ENCODE measurements at regions not wholly inside any gene's neighbourhood (a gene's known extent, or its start where the extent isn't known, plus 50 kb on each side); places are given as distances from the start of the nearest gene placed in this dataset.

DNA sequence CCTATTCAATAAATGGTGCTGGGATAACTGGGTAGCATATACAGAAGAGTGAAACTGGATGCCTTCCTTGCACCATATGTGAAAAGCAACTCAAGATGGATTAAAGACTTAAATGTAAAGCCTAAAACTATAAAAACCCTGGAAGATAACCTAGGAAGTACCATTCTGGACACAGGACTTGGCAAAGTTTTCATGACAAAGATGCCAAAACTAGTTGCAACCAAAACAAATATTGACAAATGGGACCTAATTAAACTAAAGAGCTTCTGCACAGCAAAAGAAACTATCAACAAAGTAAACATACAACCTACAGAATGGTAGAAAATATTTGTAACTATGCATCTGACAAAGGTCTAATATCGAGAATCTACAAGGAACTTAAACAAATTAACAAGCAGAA is 129.1 kb upstream of the CTBP2 start:
- H3K27ac Mint-ChIP-seq: no peak overlapping the region
- intact Hi-C loops (cut with micrococcal nuclease): no loop called here
- H3K4me1 Mint-ChIP-seq (ENCODE audit: low read depth): no peaks in the 10 kb centered on the region
- H3K9me3 Mint-ChIP-seq: peaks cover 10% of the 10 kb centered on the region
- DNase-seq: no peak
- no peaks in the 10 kb centered on the region for H3K36me3 Mint-ChIP-seq (ENCODE audit: low read depth)
- no peak overlapping the region for H3K4me3 Mint-ChIP-seq
- CTCF ChIA-PET: no interaction called here
- peaks cover 8% of the 10 kb centered on the region for H3K27me3 Mint-ChIP-seq (ENCODE audit: low read depth)

DNA sequence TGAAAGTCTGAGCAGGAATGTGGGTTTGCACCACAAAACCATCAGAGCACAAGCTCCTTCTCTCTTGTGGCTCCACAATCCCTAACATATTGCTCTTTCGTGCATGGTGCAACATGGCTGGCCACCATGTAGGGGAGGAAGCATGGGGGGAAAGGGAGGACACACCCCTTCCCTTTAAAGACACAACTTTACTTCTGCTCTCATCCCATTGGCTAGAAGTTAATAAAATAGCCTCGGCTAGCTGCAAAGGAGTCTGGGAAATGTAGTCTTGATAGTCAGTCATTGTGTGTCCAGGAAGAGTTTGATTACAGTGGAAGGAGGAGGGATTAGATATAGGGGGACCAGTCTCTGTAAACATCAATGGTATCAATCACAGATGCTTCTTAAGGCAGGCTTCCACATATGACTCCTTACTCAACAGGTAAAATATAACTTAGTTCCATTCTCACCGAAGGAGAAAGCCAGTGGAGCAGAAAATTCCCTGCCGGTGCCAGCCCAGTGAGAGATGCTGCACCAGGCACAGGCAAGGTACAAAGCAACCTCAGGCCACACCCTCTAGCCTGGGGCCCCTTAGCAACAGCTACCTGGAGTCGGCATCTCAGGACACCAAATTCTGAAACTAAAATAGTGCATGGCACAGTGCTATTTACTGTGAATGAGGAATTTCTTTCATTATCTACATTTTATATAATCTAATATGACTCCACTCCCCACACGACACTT is 124.7 kb upstream of the CTBP2 start:
- no peaks in the 10 kb centered on the region for H3K4me1 Mint-ChIP-seq (ENCODE audit: low read depth)
- CTCF ChIA-PET: no interaction called here
- intact Hi-C loops (cut with micrococcal nuclease): no loop called here
- no peak for DNase-seq
- H3K27ac Mint-ChIP-seq: no peak overlapping the region
- H3K27me3 Mint-ChIP-seq (ENCODE audit: low read depth): peaks cover 14% of the 10 kb centered on the region
- H3K4me3 Mint-ChIP-seq: no peak overlapping the region
- H3K9me3 Mint-ChIP-seq: peaks cover 10% of the 10 kb centered on the region
- H3K36me3 Mint-ChIP-seq (ENCODE audit: low read depth): no peaks in the 10 kb centered on the region

DNA sequence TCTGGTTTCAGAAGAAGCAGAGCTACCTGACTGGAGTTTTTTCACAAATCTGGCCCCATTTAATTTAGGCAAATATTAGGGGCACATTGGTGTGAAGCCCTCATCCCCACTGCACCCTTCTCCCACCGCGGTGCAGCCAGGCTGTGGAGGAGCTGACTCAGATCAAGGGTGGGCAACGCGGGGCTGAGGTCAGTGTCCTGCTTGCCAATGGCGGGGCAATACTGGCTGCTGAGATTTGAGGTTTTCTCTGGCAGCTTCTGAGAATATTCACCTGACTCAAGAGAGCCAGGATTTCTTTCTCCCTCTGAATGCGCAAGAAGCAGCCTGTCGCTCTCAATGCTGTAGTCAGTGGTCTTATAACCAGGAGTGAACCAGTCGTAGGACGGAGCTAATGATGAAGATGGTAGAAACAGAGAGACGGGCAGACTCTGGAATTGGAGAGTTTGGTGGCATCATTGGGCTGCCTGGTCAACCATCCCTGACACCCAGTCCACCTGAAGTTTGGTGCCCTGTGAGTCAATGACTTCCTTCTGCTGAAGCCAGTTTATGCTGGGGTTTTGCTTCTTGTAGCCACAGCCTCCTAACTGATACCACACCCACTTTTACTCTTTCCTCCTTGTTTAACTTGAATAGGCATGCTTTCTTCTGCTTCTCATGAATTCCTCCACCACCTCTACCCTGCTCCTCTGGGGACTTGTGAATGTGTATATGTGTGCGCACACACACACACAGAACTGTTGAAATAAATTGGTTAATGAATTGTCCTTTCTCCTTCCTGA is 123.7 kb upstream of the CTBP2 start:
- peaks cover 7% of the 10 kb centered on the region for H3K9me3 Mint-ChIP-seq
- intact Hi-C loops (cut with micrococcal nuclease): no loop called here
- H3K27me3 Mint-ChIP-seq (ENCODE audit: low read depth): peaks cover 14% of the 10 kb centered on the region
- H3K4me1 Mint-ChIP-seq (ENCODE audit: low read depth): no peaks in the 10 kb centered on the region
- no peaks in the 10 kb centered on the region for H3K36me3 Mint-ChIP-seq (ENCODE audit: low read depth)
- no peak for DNase-seq
- CTCF ChIA-PET: no interaction called here
- no peak overlapping the region for H3K4me3 Mint-ChIP-seq
- H3K27ac Mint-ChIP-seq: no peak overlapping the region

DNA sequence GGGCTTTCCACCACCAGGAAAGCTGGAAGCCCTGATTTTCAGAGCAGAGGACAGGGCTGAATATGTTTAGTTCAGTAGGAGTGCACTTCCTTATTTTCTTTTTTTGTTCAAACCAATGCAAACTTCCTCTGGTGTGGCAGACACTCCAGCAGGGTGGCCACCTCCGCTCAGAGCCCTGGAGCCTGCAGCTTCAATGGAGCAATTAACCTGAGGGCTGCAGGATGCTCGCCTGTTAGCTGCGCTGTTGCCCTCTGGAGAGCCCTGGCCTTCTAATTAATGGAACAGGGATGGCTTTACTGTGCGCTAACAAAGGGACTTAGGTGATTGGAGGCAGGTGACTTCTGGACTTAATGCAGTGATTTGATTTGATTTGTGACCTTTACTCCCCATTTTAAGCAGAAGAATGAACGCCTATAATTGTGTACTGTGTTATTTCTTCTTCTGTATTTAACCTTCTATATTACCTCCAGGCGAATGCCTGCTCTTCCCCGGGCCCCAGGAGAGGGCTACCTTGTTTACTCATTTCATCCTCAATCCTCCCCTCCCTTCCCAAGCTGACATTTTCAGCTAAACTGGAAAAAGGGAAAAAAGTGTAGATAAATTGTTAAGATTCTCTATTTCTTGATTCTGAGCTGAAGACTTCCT is 123.0 kb upstream of the CTBP2 start:
- CTCF ChIA-PET: no interaction called here
- Mint-ChIP-seq H3K27me3 (ENCODE audit: low read depth) (peaks cover 14% of the 10 kb centered on the region), H3K27ac (no peak overlapping the region)

DNA sequence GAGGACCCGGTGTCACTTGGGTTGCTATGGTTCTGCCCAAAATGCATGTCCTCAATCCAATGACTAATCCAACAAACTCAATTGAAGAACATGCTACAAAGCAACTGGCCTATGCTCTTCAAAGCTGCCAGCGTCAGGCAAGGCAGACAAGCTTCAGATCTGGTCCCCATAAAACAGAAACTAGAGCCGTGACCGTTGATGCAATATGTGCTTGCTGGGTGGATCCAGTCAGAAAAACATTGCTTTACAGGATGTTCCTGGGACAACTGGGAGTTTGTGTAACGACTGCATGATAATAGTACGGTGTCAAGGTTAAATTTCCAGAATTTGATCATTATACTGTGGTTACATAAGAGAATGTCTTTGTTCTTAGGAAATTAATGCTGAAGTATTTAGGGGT is 120.7 kb upstream of the CTBP2 start:
- Mint-ChIP-seq H3K36me3 (ENCODE audit: low read depth) (no peaks in the 10 kb centered on the region), H3K4me1 (ENCODE audit: low read depth) (no peaks in the 10 kb centered on the region), H3K27ac (no peak overlapping the region), H3K4me3 (no peak overlapping the region), H3K27me3 (ENCODE audit: low read depth) (peaks cover 10% of the 10 kb centered on the region), H3K9me3 (peaks cover 3% of the 10 kb centered on the region)
- CTCF ChIA-PET: no interaction called here
- no peak for DNase-seq
- intact Hi-C loops (cut with micrococcal nuclease): no loop called here

More for the DNA sequence above, 123.0 kb upstream of the CTBP2 start:
- no peak overlapping the region for H3K4me3 Mint-ChIP-seq
- no peaks in the 10 kb centered on the region for H3K36me3 Mint-ChIP-seq (ENCODE audit: low read depth)
- DNase-seq: no peak
- no peaks in the 10 kb centered on the region for H3K4me1 Mint-ChIP-seq (ENCODE audit: low read depth)
- intact Hi-C loops (cut with micrococcal nuclease): no loop called here
- peaks cover 6% of the 10 kb centered on the region for H3K9me3 Mint-ChIP-seq

DNA sequence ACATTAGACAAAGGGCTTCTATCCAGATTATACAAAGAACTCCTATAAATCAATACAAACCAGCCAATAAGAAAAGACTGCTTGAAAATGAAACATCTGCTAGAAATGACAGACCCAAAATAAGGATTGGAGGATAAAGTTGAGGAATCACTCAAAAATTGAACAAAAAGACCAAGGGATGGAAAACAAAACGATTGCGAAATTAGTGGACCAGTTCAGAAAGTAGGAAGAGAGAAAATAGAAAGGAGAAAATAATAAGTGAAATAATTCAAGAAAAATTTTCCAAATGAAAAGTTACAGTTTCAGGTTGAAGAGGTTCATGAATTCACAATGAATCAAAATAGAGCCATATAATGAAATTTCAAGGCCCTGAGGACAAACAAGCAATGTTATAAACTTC is 115.8 kb upstream of the CTBP2 start:
- Mint-ChIP-seq H3K9me3 (peaks cover 5% of the 10 kb centered on the region), H3K4me1 (ENCODE audit: low read depth) (no peaks in the 10 kb centered on the region), H3K36me3 (ENCODE audit: low read depth) (no peaks in the 10 kb centered on the region), H3K27me3 (ENCODE audit: low read depth) (peaks cover under 1% of the 10 kb centered on the region), H3K4me3 (no peak overlapping the region), H3K27ac (no peak overlapping the region)
- intact Hi-C loops (cut with micrococcal nuclease): no loop called here
- no peak for DNase-seq
- CTCF ChIA-PET: no interaction called here

DNA sequence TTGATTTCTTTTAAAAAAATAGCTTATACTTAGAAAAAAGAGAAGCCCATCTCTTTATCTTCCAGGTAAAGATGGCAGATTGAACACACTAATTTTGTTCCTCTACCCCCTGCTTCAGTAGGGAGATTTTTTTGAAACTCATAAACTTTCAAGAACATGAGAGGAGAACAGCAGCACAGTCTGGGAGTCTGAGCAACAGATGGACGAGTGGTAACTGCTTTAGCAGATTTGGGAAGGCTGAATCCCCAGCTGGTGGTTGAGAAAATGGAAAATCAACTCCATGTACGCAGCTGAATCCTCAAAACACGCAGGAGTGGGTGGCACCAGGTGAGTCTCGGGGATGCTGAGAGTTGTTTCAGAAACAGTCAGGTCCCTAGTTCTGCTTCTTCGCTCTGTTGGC is 114.6 kb upstream of the CTBP2 start:
- intact Hi-C loops (cut with micrococcal nuclease): no loop called here
- no peaks in the 10 kb centered on the region for H3K4me1 Mint-ChIP-seq (ENCODE audit: low read depth)
- CTCF ChIA-PET: no interaction called here
- DNase-seq: no peak
- no peaks in the 10 kb centered on the region for H3K27me3 Mint-ChIP-seq (ENCODE audit: low read depth)
- H3K36me3 Mint-ChIP-seq (ENCODE audit: low read depth): no peaks in the 10 kb centered on the region
- H3K4me3 Mint-ChIP-seq: no peak overlapping the region
- no peak overlapping the region for H3K27ac Mint-ChIP-seq
- H3K9me3 Mint-ChIP-seq: peaks cover 5% of the 10 kb centered on the region

DNA sequence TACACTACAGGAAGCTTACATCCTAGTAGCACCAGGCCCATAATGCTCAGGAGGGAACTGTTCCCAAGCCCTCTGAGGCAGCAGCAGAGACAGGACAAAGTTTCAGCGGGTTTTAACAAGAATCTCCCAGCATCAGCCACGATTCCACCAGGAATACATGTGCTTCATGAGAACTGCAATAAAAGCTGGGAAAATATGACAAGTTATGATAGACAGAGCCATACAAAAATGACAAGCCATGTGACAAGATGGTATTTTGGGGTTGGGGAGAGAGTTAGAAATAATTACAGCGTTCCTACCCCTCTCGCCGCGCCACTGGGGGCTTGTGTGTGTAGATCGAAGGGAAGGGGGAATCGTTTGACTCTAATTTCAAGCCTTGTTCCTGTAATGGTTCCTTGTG is 112.7 kb upstream of the CTBP2 start:
- no peak overlapping the region for H3K4me3 Mint-ChIP-seq
- H3K9me3 Mint-ChIP-seq: peaks cover 5% of the 10 kb centered on the region
- no peak for DNase-seq
- H3K4me1 Mint-ChIP-seq (ENCODE audit: low read depth): no peaks in the 10 kb centered on the region
- no peaks in the 10 kb centered on the region for H3K36me3 Mint-ChIP-seq (ENCODE audit: low read depth)
- intact Hi-C loops (cut with micrococcal nuclease): no loop called here
- H3K27ac Mint-ChIP-seq: no peak overlapping the region
- CTCF ChIA-PET: no interaction called here
- no peaks in the 10 kb centered on the region for H3K27me3 Mint-ChIP-seq (ENCODE audit: low read depth)

DNA sequence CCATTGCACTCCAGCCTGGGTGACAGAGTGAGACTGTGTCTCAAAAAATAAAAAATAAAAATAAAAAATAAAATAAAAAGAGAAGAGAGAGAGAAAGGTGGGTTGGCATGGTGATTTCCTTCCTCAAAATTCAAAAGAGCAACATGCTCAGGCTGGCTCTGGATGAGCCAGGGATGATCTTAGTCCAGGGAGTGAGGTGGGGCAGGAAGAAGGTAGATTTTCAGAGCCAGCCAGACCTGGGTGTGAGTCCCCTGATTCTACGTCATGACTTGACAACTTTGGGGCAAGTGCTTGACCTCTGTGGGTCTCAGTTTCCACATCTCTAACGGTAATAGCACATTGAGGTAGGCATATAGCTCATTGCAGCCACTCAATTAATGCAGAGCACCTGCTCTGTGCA is 109.4 kb upstream of the CTBP2 start:
- no peaks in the 10 kb centered on the region for H3K9me3 Mint-ChIP-seq
- CTCF ChIA-PET: no interaction called here
- no peaks in the 10 kb centered on the region for H3K27me3 Mint-ChIP-seq (ENCODE audit: low read depth)
- H3K27ac Mint-ChIP-seq: no peak overlapping the region
- H3K4me3 Mint-ChIP-seq: no peak overlapping the region
- H3K36me3 Mint-ChIP-seq (ENCODE audit: low read depth): no peaks in the 10 kb centered on the region
- H3K4me1 Mint-ChIP-seq (ENCODE audit: low read depth): no peaks in the 10 kb centered on the region
- intact Hi-C loops (cut with micrococcal nuclease): no loop called here
- DNase-seq: no peak

DNA sequence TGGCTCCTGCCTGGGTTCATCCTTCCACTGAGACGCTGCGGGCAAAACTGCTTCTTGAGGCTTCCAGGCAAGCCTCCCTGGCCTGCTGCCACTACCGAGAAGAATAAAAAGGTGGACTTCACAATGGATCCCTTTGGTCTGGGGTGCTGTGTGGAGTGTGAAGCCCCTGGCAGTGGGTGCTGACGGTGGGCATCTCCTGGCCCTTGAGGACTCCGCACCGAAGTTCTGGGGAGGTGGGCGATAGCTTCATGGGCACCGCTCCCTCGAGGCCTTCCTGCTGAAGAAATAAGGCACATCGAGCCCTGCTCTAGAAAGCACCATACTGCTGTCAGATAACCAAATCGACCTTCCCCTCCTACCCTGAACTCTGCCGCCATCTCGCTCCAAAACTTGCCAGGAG is 106.6 kb upstream of the CTBP2 start:
- Mint-ChIP-seq H3K27me3 (ENCODE audit: low read depth) (no peaks in the 10 kb centered on the region), H3K27ac (no peak overlapping the region), H3K9me3 (no peaks in the 10 kb centered on the region), H3K4me3 (no peak overlapping the region), H3K36me3 (ENCODE audit: low read depth) (no peaks in the 10 kb centered on the region), H3K4me1 (ENCODE audit: low read depth) (no peaks in the 10 kb centered on the region)
- intact Hi-C loops (cut with micrococcal nuclease): no loop called here
- DNase-seq: no peak
- CTCF ChIA-PET: no interaction called here

DNA sequence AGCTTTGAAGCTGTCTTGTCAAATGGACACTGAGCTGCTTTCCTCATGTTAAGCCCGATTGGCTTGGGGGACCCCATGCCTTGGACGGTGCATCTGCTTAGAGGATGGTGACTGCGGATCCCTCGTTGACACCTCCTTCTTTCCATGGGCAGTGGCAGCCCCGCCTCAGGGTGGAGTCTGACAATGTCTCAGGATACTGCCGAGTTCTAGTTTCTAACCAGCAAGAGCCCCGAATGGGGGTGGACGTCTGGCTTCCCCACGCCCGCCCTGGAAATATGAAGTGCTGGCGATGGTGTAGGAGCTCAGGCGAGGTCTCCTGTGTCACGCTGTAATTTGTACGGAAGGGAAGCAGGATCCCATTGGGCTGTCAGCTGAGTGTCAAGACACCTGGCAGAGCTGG is 106.2 kb upstream of the CTBP2 start:
- no peaks in the 10 kb centered on the region for H3K9me3 Mint-ChIP-seq
- no peak overlapping the region for H3K27ac Mint-ChIP-seq
- CTCF ChIA-PET: no interaction called here
- no peak overlapping the region for H3K4me3 Mint-ChIP-seq
- DNase-seq: no peak
- intact Hi-C loops (cut with micrococcal nuclease): no loop called here
- H3K4me1 Mint-ChIP-seq (ENCODE audit: low read depth): no peaks in the 10 kb centered on the region
- H3K27me3 Mint-ChIP-seq (ENCODE audit: low read depth): no peaks in the 10 kb centered on the region
- H3K36me3 Mint-ChIP-seq (ENCODE audit: low read depth): no peaks in the 10 kb centered on the region

DNA sequence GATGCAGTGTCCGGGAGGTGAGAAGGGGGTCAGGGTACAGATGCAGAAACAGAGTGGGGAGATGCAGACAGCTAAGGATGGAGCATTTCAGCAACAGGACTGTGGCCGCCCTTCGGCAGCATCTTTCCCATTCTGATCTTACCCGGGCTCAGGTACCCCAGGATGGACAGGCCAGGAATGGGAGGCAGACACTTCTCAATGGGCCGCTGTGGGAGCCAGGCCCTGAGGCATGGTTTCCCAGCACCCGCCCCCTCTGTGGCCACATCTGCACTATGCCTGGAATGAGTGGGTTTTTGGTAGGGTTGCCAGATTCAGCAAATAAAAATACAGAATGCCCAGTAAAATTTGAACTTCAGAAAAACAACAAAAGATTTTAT is 105.2 kb upstream of the CTBP2 start:
- Mint-ChIP-seq H3K4me1 (ENCODE audit: low read depth) (no peaks in the 10 kb centered on the region), H3K36me3 (ENCODE audit: low read depth) (no peaks in the 10 kb centered on the region), H3K4me3 (no peak overlapping the region), H3K27ac (no peak overlapping the region), H3K9me3 (peaks cover 3% of the 10 kb centered on the region), H3K27me3 (ENCODE audit: low read depth) (no peaks in the 10 kb centered on the region)
- DNase-seq: no peak
- CTCF ChIA-PET: no interaction called here
- intact Hi-C loops (cut with micrococcal nuclease): no loop called here
